SK-N-SH (cell line): ENCODE measurements at regions not wholly inside any gene's neighbourhood (a gene's known extent, or its start where the extent isn't known, plus 50 kb on each side); places are given as distances from the start of the nearest gene placed in this dataset.

ENCODE experiments used
- CTCF ChIA-PET: fragments of 300-600, 350-600 bp; formaldehyde crosslinking; extraction: SDS; loops from one replicate; lab custom pipeline; 2021; lab: Yijun Ruan, JAX
- POLR2A ChIA-PET: fragments of 350-600 bp; sonication (Branson Sonifier 250); formaldehyde crosslinking; extraction: SDS; loops from one replicate; lab custom pipeline; 2020; ENCODE audit warnings: antibody characterized with exemption, inconsistent platforms; lab: Yijun Ruan, JAX
- DNase-seq: peaks from one replicate; pipeline ENCODE4 v3.0.0; 2012
- H2AFZ ChIP-seq: fragments of 200-600 bp; sonication (generic); 2 replicates; pipeline ENCODE4 v1.8.1; 2016; ENCODE audit warnings: antibody characterized with exemption, mild to moderate bottlenecking, low read depth
- H3F3A ChIP-seq: fragments of 200-600 bp; sonication (generic); replicated peaks from 2 replicates; pipeline ENCODE3; 2016; ENCODE audit warnings: antibody characterized with exemption, mild to moderate bottlenecking; ENCODE audit not compliant: insufficient read depth
- H3K27ac ChIP-seq, 2 experiments: fragments of 200-500 bp in 1 of 2; fragments of 200-600 bp in 1 of 2; sonication (Bioruptor generic) in 1 of 2; sonication (generic), shearing (Covaris generic) in 1 of 2; 2 replicates each; pipeline versions ENCODE4 v1.5.1 to v1.6.1; 2014 to 2016; ENCODE audit warnings: low read depth in 2 of 2, inconsistent platforms in 1 of 2, low read length in 1 of 2, mild to moderate bottlenecking in 1 of 2, mixed read lengths in 1 of 2
- H3K27me3 ChIP-seq: fragments of 200-600 bp; sonication (generic), shearing (Covaris generic); 2 replicates; pipeline ENCODE4 v1.6.1; 2016; ENCODE audit warnings: mixed run types; ENCODE audit not compliant: insufficient read depth
- H3K36me3 ChIP-seq, 2 experiments: fragments of 200-500 bp in 1 of 2; fragments of 200-600 bp in 1 of 2; sonication (Bioruptor generic) in 1 of 2; sonication (generic) in 1 of 2; replicated peaks in 1 of 2; 2 replicates each; pipeline versions ENCODE3 to v1.5.1; 2014 to 2016; ENCODE audit warnings: low read length in 1 of 2, mild to moderate bottlenecking in 1 of 2; ENCODE audit not compliant: insufficient read depth in 2 of 2, control insufficient read depth in 1 of 2
- H3K4me1 ChIP-seq, 2 experiments: fragments of 200-500 bp in 1 of 2; fragments of 200-600 bp in 1 of 2; sonication (Bioruptor generic) in 1 of 2; sonication (generic), shearing (Covaris generic) in 1 of 2; 2 replicates each; pipeline versions ENCODE4 v1.5.1 to v1.6.1; 2014 to 2016; ENCODE audit warnings: low read depth in 1 of 2, low read length in 1 of 2, mixed run types in 1 of 2; ENCODE audit not compliant: insufficient read depth in 2 of 2, control insufficient read depth in 1 of 2
- H3K4me2 ChIP-seq: fragments of 200-600 bp; sonication (generic), shearing (Covaris generic); 2 replicates; pipeline ENCODE4 v1.6.1; 2017; ENCODE audit warnings: mixed run types
- H3K4me3 ChIP-seq, 2 experiments: fragments of 200-500 bp in 1 of 2; fragments of 200-600 bp in 1 of 2; sonication (Bioruptor generic) in 1 of 2; sonication (generic), shearing (Covaris generic) in 1 of 2; 2 replicates each; pipeline versions ENCODE4 v1.5.1 to v1.8.1; 2014 to 2016; ENCODE audit warnings: low read depth in 2 of 2, inconsistent platforms in 1 of 2, low read length in 1 of 2, mild to moderate bottlenecking in 1 of 2, mixed read lengths in 1 of 2, moderate library complexity in 1 of 2
- H3K79me2 ChIP-seq: fragments of 200-600 bp; sonication (generic); 2 replicates; pipeline ENCODE4 v1.8.1; 2017; ENCODE audit warnings: mild to moderate bottlenecking; ENCODE audit not compliant: insufficient read depth
- H3K9ac ChIP-seq: fragments of 200-600 bp; sonication (generic); 2 replicates; pipeline ENCODE4 v1.6.1; 2017; ENCODE audit warnings: mixed run types
- H3K9me2 ChIP-seq: fragments of 200-600 bp; sonication (generic); 2 replicates; pipeline ENCODE4 v1.6.1; 2017; ENCODE audit warnings: mixed run types
- H3K9me3 ChIP-seq: fragments of 200-600 bp; sonication (generic); 2 replicates; pipeline ENCODE4 v1.6.1; 2017; ENCODE audit warnings: mixed run types, mild to moderate bottlenecking, moderate library complexity
- H4K20me1 ChIP-seq: fragments of 200-600 bp; sonication (generic); 2 replicates; pipeline ENCODE4 v1.6.1; 2017; ENCODE audit warnings: mild to moderate bottlenecking, mixed run types; ENCODE audit not compliant: insufficient read depth
- EZH2phosphoT487 ChIP-seq: fragments of 200-600 bp; sonication (generic); IDR thresholded peaks from 2 replicates; pipeline ENCODE4 v1.6.1; 2017; ENCODE audit warnings: low read depth, mixed run types, mild to moderate bottlenecking, antibody characterized with exemption, moderate library complexity, borderline replicate concordance
- GATA2 ChIP-seq: sonication (generic); formaldehyde crosslinking; IDR thresholded peaks from 2 replicates; pipeline ENCODE4 v1.5.0; 2020; ENCODE audit warnings: mild to moderate bottlenecking, missing genetic modification reagents
- NFIC ChIP-seq: IDR thresholded peaks from 2 replicates; pipeline ENCODE4 v1.4.0; 2012; ENCODE audit warnings: borderline replicate concordance
- RCOR1 ChIP-seq: fragments of 150-350 bp; IDR thresholded peaks from 2 replicates; pipeline ENCODE4 v1.6.1; 2017; ENCODE audit warnings: antibody characterized with exemption, low read length
- SIN3A ChIP-seq: IDR thresholded peaks from 2 replicates; pipeline ENCODE4 v1.6.1; 2012; ENCODE audit warnings: low read depth, mild to moderate bottlenecking, low read length, moderate library complexity, borderline replicate concordance
- SMC3 ChIP-seq: IDR thresholded peaks from 2 replicates; pipeline ENCODE4 v1.6.1; 2012; ENCODE audit warnings: low read depth, low read length, improper control_type of control experiment
- TAF1 ChIP-seq: IDR thresholded peaks from 2 replicates; pipeline ENCODE4 v1.6.1; 2012; ENCODE audit warnings: low read depth, mild to moderate bottlenecking, low read length, moderate library complexity, borderline replicate concordance
- TCF12 ChIP-seq: IDR thresholded peaks from 2 replicates; pipeline ENCODE4 v1.4.0; 2012
- USF1 ChIP-seq: IDR thresholded peaks from 2 replicates; pipeline ENCODE4 v1.4.0; 2012; ENCODE audit warnings: low read depth, borderline replicate concordance
- ZBTB33 ChIP-seq: IDR thresholded peaks from 2 replicates; pipeline ENCODE4 v1.4.0; 2012; ENCODE audit warnings: low read depth, borderline replicate concordance
- WGBS: methylation state at CpG from one replicate; pipeline ENCODE4 v1.1.6; 2017; ENCODE audit warnings: low lambda C conversion rate; 5-methylcytosine and 5-hydroxymethylcytosine counted together

GRCh38 chr4:41454423-41454822, 83.5 kb upstream of the LIMCH1 start (continued):
- TF ChIP-seq USF1: no peak
- TF ChIP-seq RCOR1: no peak
- no peak for TF ChIP-seq SIN3A
- no peak for TF ChIP-seq ZBTB33
- no peak for TF ChIP-seq TCF12

GRCh38 chr4:41455206-41455605, 82.8 kb upstream of the LIMCH1 start:
- 32% methylated on average over 3 of the region's 3 CpGs for WGBS
- no peak overlapping the region for H3K9ac ChIP-seq
- peaks cover 0 to 11% of the 10 kb centered on the region in 2 experiments; a peak in 2 of 4 replicates for H3K4me1 ChIP-seq
- no peak overlapping the region for H3K27ac ChIP-seq
- H3F3A ChIP-seq: no peaks in the 10 kb centered on the region
- H3K36me3 ChIP-seq: no peaks in the 10 kb centered on the region
- no peak for DNase-seq
- TF ChIP-seq SMC3: no peak
- TF ChIP-seq EZH2phosphoT487: no peak
- TF ChIP-seq TAF1: no peak
- no peak for TF ChIP-seq ZBTB33
- TF ChIP-seq NFIC: no peak
- TF ChIP-seq GATA2: no peak
- TF ChIP-seq SIN3A: no peak
- TF ChIP-seq, all 33 proteins: peak for 0
- H4K20me1 ChIP-seq: no peaks in the 10 kb centered on the region
- no peaks in the 10 kb centered on the region for H3K79me2 ChIP-seq
- no peak overlapping the region for H3K4me2 ChIP-seq
- CTCF ChIA-PET: interaction anchor here (0.9 to 2.8 kb wide), 4 partner anchors 12 to 189 kb away, joined by 3 to 8 read pairs (median 4); no protein-coding TSS in a partner anchor
- POLR2A ChIA-PET: no interaction called here
- H3K27me3 ChIP-seq: no peaks in the 10 kb centered on the region
- H3K4me3 ChIP-seq: no peak overlapping the region
- H3K9me3 ChIP-seq: no peaks in the 10 kb centered on the region
- H2AFZ ChIP-seq: no peak overlapping the region
- no peaks in the 10 kb centered on the region for H3K9me2 ChIP-seq
